Activated CD8-positive, alpha-beta memory T cell treated with anti-CD3 and anti-CD28 coated beads, Interleukin-2, amount 50 U/mL, for 24 hours (primary cell): ENCODE measurements at regions not wholly inside any gene's neighbourhood (a gene's known extent, or its start where the extent isn't known, plus 50 kb on each side); places are given as distances from the start of the nearest gene placed in this dataset.
A peak's percentile ranks its signal among the peaks of the same experiment; 100 is the strongest.
"Not testable (repeated sequence)": the region's sequence is repeated elsewhere in the genome, so short reads cannot be mapped to it uniquely, and the experiment has no call there.

Experiments
- DNase-seq: peaks from one replicate; pipeline ENCODE4 v3.0.0-alpha.2; 2020; ENCODE audit errors: extremely low read depth

DNA sequence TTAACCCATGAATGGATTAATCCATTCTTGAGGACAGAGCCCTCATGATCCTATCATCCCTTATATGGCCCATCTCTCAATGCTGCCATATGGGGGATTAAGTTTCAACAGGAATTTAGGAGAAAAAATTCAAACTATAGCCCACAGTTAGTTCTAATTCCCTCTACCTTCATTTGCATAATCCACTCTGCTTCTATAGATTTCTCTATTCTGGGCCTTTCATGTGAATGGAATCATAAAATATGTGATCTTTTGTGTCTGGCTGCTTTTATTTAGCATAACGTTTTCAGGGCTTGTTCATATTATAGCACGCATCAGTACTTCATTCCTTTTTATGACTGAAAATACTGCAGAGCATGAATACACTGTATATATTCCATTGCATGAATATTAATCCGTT lies 55.4 kb downstream of the CTSL start:
- no peak for DNase-seq

DNA sequence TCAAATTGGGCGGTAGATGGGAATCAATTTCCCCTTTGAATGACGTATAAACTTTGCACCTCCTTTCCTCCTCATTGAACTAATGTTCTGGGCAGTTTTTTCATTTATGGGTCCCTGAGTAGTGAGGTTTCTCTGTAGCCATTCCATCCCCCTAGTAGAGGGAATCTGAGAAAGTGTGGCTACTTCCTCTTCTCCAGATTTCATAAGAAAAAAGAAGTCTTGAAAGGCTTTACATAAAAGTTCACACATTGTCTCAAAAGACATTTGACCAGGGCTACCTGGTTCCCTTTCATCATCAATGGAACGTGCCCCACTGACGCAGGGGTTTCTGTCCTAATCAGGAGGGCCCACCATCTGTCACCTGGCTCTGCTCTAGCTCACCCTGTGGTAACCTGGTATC lies 57.3 kb downstream of the CTSL start:
- DNase-seq = no peak

DNA sequence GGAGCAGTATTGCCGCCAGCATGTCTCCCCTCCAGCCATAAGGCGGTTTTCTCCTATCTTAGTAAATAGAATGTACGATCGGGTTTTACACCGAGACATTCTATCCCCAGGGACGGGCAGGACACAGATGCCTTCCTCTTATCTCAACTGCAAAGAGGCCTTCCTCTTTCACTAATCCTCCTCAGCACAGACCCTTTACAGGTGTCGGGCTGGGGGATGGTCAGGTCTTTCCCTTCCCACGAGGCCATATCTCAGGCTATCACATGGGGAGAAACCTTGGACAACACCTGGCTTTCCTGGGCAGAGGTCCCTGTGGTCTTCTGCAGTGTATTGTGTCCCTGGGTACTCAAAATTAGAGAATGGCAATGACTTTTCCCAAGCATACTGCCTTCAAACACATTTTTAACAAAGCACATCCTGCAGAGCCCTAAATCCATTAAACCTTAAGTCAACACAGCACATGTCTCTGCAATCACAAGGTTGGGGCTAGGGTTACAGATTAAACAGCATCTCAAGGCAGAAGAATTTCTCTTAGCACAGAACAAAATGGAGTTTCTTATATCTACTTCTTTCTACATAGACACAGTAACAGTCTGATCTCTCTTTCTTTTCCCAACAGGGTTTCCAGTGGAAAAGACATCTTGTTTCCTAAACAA lies 59.5 kb downstream of the CTSL start:
- DNase-seq = not testable (repeated sequence)

DNA sequence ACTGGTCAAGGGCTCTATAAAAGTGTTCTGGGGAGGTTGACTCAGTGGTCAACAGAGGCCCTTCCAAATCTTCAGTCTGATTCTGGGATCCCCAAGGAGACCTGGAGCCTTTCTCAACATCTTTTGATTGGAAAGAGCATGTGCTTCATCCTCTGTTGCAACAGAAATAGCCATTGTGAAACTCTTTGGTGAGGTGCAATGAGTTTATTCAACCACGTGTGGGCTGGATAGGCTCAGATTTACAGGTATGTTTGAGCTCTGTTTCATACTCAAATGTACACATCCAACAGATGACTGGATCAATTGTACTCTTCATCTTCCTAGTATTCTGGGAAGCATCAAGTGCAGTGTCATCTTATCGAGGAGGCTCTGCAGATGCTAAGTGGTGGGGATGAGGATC lies 60.5 kb downstream of the CTSL start:
- no peak for DNase-seq

DNA sequence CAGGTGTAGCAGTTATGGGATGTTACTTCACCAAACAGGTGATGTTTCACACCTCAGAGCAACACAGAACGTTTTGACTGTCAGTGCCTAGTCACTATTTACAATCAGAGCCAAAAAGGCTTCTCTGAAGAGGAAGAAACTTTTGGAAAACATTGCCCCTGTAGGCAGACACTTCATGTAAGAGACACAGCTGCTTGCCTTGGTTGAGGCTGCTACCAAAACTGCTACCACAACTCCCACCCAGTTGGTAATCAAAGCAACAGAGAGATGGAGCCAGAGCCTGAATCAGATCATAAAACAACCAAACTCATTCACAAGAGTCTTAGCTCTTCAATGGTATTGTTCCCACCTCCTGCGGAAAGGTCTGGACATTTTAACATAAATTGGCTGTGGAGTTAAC lies 61.0 kb downstream of the CTSL start:
- no peak for DNase-seq

DNA sequence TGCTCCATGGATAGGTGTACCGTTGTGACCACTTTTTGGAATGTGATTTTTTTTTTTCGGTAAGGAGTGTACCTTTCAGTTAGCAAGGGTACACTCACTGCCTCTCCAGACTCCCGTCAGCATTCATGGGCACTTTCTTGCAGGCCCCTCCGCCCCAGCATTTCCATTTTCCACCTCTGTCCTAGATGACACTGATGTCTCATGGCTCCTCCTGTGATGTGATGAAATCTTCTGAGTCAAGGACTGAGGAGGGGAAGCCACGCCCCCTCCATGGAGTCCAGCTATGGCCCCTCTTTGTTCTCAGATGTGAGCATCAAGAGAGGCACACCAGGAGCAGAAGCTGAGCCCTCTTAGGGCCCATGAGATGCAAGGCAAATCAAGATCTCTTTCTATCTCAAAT lies 61.8 kb downstream of the CTSL start:
- no peak for DNase-seq

DNA sequence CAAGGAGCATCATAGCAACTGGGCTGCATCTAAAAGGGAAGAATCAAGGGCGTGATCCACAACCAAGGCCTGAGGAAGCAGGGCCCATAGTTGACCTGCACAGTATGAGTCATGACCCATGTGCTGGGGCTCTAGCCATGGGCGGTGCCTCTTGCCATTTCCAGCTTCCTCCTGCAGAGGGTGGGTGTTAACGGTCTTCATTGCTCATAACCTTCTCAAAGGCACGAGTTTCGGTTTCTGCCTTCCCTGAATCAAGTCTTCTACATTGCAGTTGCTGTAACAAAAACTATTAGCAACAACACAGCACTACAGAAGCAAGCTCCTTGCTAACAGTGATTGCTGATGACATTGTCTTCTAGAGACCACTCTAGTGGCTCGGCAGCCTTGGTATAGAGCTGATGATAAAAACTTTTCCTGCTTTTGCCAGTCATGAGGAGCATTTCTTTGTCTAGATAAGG lies 66.9 kb downstream of the CTSL start:
- DNase-seq = peak; percentile 5

DNA sequence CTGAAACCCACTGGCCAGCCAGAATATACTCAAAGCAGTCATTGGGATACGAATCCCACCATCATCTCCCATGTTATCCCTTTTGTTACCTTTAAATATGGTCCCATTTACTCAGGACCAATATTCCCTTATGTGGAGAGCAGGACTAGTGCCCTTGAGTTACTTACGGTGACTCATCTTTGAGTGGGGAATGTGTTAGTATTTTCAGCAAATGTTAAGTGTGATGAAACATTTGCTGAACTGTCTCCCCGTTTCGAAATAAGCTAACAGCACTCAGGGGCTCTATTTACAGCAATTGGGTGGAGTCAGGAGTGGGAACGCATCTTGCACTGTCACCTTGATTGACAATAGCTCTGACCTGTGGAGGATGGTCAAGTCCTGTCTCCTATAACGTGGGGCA lies 67.4 kb downstream of the CTSL start:
- DNase-seq = no peak

DNA sequence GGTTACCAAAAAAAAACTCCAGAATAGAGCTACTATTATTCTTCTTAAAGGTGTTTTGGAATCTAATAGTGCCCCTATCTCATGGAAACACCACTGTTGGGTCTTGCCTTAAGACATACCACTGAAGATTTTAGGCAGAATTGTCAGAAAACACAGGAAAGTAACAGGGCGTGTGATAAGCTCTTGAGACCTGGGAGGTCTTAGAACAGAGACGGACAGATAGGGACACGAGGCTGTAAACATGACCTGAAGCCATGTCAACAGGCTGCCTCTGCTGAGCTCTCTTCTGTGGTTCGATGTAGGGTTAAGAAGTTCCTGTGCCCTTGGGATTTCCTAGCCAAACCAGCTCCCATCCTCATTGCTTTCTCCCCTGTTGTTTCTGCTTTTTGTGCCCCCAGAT lies 69.3 kb downstream of the CTSL start:
- no peak for DNase-seq

DNA sequence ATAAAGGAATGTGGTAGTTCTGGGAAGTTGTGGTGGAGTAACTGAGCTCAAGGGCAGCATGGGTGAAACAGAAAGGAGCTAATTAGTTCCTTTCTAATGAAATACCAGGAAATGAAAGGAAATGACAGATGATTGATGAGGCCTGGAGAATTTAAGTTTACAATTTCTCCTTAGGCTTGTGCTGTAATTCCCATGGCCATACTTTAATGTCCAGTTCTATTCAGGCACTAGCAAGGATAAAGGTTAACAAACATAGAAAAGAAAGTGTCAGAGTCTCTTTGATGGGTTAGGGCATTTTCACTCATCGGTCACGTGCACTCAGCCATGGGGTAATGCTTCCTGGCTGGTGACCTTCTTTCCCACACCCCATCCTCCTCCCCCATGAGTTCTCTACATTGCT lies 70.3 kb downstream of the CTSL start:
- DNase-seq = no peak

DNA sequence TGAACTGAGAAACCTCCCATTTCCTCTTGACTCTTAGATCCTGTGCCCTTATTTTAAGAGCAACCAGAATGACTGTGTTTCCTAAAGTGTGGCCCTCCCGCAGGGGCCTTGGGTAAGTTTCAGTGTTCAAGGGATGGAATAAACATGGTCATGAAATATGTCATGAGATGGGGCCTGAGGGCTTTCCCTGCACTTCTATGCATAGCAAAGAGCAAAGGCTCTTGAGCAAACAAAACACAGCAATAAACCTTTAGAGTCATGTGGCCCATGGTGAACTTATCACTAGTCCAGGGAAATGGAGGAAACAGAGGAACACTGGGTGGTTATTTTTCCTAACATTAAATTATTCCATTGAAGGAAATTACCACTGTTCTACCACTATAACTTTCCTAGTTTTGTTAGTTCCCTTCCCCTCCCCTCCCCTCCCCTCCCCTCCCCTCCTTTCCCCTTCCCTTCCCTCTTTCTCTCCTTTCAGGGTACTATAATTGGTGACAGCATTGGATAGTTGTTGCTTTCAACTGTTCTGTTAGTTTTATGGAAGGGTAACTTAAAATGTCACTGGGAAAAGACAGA lies 72.4 kb downstream of the CTSL start:
- no peak for DNase-seq

DNA sequence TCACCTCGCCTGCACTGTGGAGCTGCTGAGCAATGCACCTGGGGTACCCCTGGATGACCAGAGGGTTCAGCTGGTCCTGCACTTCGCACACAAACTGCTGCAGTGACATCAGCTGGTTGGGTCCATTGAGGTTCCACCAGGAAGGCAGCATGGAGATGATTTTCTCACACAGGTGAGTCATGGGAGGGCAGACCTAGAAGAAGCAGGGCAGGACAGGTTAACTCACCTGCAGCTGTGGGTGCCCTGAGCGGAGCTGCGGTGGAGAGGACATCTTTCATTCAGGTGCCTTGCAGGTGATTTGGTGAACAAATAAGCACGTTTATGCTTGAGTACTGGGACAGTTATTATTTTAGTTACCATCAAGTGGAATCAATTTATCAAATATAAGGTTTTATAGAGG lies 73.6 kb downstream of the CTSL start:
- DNase-seq = no peak

DNA sequence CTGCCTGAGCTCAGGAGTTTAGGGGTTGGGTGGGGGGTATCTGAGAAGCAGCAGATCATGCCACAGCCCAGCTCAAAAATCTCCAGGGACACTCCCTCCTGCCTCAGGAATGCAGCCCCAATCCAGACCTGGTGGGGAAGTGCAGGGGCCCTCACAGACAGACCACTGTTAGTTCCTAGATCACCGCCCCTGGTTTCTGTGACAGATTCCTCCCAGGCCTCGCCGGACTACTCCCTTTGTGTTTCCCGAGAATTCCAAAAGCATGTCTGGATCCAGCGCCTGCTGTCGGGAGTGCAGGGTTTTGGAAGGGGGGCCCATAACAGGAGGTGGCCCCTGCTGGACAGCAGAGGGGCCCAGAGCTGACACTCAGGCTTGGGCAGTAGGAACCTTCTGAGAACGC lies 74.5 kb downstream of the CTSL start:
- no peak for DNase-seq

DNA sequence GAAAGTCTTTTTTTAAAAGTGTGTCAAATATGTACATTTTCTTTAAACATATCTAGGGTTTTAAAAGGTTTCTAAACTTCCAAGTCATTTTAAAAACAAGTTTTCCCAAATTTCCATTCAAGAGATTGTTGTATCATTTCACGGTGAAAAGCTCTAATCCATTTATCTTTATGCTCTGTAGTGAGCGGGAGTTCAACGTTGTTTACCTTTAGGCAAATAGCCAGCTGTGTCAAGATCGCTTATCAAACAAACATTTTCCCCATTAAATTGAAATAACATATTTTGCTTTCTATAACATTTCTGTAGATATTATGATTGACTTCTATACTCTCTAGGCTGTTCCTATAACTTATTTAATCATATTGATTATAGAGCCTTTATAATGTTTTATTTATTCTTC lies 75.1 kb downstream of the CTSL start:
- DNase-seq = no peak

DNA sequence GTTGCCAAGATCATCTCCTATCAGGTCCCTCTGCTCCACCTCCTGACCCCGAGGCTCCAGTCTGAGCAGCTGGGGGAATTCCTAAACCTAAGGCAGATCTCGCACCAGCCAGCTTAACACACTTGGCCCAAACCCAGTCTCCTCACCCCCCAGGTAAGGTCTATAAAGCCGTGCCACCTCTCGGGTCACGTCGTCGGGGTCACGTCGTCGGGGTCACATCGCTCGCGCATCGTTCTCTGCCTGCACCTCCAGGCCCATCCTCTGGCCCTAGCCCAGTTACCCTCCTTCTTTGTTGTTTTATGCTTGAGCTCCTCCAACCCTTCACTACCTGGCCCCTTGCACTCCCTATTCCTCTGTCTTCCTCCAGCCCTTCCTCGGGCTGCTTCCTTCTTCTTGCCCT lies 77.2 kb downstream of the CTSL start:
- no peak for DNase-seq

DNA sequence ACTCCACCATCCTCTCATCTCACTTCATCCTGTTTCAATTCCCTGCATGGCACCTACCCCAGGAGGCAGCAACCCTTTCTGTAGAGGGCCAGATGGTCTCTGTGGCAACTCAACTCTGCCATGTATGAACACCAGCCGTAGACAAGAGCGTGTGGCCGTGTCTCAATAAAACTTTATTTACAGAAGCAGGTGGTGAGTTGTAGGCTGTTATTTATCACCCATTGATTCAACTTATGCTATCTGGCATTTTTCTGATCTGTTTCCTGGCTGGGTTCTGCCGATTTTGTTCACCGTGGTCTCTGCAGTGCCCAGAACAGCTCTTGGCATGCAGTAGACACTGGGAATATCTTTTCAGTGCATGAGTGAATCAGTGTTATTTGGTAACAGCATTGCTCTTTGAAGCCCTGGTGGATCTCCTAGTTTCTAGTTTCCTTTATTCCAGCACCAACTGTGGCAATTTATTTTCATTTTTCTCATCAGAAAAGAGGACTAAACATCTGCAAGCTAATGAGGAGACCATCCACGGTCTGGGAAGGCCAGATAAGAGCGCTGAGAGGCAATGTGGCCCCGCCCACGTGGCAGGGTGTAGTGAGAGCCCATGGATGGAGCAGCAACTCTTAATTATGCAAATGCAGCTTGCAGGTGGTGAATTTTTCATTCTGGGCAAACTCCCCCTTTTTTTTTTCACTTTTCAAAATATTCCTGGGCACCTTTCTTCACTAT lies 77.9 kb downstream of the CTSL start:
- DNase-seq = no peak

DNA sequence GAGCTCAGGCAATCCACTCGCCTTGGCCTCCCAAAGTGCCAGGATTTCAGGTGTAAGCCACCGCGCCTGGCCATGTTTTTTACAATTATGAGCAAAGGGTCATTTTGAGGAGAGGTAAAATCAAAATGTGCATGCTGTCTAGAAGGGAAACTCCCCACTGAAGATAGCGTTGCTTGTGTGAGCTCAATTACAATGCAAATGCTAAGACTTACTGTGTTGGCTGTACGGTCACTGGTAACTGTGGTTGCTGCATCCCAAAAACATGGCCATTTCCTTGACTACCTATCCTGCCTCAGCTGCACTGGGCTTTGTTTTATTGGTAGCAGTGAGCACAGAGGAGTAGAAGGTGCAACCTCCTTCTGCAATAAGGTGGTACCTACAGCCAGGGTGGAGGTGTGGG lies 77.4 kb upstream of the SPATA31E1 start:
- no peak for DNase-seq

DNA sequence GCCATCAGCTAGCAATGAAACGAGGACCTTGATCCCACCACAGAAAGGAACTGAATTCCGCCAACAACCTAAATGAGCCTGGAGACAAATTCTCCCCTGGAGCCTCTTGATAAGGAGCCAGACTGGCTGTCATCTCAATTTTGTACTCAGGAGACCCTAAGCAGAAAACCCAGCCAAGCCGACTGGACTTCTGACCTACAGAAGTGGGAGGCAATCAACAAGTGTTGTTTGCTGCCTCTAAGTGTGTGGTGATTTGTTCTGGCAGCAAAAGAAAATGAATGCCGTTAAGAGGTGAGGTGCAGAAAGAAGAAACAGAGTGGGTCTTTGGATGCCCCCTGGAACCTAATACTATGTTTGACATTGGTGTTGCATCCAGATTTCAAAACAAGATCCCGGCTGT lies 72.7 kb upstream of the SPATA31E1 start:
- no peak for DNase-seq

DNA sequence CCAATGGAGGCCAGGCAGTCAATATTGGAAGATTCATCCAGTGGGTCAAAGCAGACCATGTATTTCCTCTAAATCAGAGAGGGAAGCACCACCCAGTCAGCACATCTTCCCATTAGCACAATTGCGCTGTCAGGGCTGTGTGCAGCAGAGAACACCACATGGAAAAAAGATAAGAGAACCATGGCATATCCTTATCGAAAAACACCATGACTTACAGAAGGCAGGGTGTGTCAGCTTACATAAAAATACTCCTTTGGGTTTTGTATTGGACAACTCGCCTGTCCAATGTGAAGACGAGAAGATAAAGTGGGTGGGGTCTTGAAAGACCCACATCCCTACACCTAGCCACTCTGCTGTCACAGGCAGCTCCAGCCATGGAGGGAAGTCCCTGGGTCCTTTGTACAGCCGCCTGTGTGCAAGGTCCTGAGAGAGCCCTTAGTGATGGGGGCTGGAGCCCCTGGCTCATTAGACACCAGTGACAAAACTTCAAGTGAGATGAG lies 71.9 kb upstream of the SPATA31E1 start:
- DNase-seq = no peak

DNA sequence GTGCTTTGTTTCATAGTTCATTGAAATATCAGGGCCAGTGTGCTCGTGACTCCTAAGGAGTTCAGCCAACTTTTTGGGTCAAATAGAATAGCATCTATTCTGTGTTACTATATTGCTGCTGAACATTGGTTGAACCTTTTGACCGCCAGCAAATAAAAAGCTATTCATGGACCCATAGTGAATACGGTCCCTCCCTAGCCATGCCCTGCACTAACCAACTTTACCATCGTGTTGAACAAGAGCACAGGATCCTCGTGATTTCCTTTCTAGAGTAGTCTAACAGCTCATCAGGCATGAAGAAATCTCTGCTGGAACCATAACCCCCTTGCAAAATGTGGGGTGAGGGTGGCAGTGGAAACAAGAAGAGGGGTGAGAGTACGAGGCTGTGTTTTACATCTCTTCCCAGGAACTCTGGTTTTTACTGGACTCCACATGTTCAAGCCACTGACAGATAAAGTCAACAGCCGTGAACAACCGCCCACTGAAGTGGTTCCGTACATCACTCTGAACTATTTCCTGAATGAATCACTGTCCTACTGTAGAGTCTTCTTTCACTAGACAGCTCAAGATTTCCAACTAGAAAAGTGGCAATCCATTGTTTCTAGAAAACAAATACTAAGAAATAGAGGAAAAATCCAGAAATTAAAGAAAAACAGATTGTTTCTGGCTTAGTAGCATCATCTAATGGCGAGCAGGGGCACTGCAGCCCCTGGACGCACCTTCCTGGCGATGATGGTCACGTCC lies 70.1 kb upstream of the SPATA31E1 start:
- DNase-seq = peak; percentile 12

DNA sequence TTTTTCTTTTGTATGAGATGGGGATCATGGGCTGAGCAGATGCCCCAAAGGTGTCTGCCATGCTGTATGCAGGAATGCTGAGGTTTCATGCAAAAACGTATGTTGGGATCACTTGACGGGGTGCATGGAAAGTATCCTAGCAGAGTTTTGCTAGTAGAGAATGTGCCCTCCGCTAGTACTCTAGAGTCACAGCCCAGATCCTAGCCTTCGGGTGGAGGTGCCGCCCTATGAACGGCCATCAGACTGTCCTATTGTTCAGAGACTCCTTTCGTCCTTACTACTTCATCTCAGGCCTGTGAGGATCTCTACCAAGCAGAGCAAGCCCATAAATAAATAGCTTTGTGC lies 69.6 kb upstream of the SPATA31E1 start:
- DNase-seq = no peak

DNA sequence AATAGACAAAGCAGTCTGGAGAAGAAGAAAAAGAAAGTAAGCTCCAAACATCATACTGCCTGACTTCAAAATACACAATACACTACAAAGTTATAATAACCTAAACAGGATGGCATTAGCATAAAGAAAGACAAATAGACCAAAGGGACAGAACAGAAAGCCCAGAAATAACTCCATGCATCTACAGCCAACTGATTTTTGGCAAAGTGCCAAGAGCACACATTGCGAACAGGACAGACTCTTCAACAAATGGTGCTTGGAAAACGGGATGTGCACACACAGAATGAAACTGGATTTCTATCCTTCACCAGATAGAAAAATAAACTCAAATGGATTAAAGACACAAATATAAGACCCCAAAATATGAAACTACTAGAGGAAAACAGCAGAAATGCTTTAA lies 66.6 kb upstream of the SPATA31E1 start:
- no peak for DNase-seq

DNA sequence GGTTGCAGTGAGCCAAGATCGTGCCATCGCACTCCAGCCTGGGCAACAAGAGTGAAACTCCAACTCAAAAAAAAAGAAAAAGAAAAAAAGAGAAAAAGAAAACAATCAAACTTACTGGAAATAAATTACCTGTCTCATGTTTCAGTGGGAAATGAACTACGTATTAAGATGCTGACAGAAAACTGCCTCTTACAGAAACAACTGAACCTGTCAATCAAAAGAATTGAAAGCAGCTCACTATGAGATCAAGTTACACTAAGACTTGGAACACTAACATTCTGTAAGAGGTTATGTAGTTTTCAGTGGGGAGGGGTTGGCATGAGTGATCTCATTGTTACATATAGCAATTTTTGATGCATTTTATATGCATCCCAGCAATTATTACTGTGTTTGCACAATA lies 64.4 kb upstream of the SPATA31E1 start:
- DNase-seq = no peak
